ENCODE measurements at regions not wholly inside any gene's neighbourhood (a gene's known extent, or its start where the extent isn't known, plus 50 kb on each side); places are given as distances from the start of the nearest gene placed in this dataset.

GRCh38 chr4:114512595-114513295, 85.9 kb upstream of the UGT8 start:
- Mint-ChIP-seq H3K36me3 (no peaks in the 10 kb centered on the region), H3K4me1 (no peaks in the 10 kb centered on the region), H3K9me3 (no peaks in the 10 kb centered on the region), H3K27me3 (peaks cover 6% of the 10 kb centered on the region), H3K4me3 (no peak overlapping the region), H3K27ac (no peak overlapping the region)

- H3K9me3 Mint-ChIP-seq: peaks cover 0 to 2% (median 0%) of the 10 kb centered on the region in 3 donors
- H3K4me1 Mint-ChIP-seq: peaks cover 0 to 2% (median 0%) of the 10 kb centered on the region in 3 donors
- H3K36me3 Mint-ChIP-seq: no peaks in the 10 kb centered on the region
- no peak overlapping the region for H3K4me3 Mint-ChIP-seq
- no peaks in the 10 kb centered on the region for H3K27me3 Mint-ChIP-seq
- no peak overlapping the region for H3K27ac Mint-ChIP-seq
These were observed 79.2 kb upstream of the UGT8 start for GRCh38 chr4:114519368-114519767.

GRCh38 chr4:114527170-114527569, 71.4 kb upstream of the UGT8 start:
- no peaks in the 10 kb centered on the region for H3K4me1 Mint-ChIP-seq
- H3K4me3 Mint-ChIP-seq: no peak overlapping the region
- peaks cover 5% of the 10 kb centered on the region for H3K27me3 Mint-ChIP-seq
- H3K27ac Mint-ChIP-seq: no peak overlapping the region
- H3K9me3 Mint-ChIP-seq: peaks cover 0 to 4% (median 0%) of the 10 kb centered on the region in 3 donors
- no peaks in the 10 kb centered on the region for H3K36me3 Mint-ChIP-seq

GRCh38 chr4:114527637-114528036, 71.0 kb upstream of the UGT8 start:
- H3K4me1 Mint-ChIP-seq: no peaks in the 10 kb centered on the region
- no peaks in the 10 kb centered on the region for H3K36me3 Mint-ChIP-seq
- peaks cover 5% of the 10 kb centered on the region for H3K27me3 Mint-ChIP-seq
- no peak overlapping the region for H3K27ac Mint-ChIP-seq
- H3K9me3 Mint-ChIP-seq: peaks cover 0 to 4% (median 0%) of the 10 kb centered on the region in 3 donors
- H3K4me3 Mint-ChIP-seq: no peak overlapping the region

GRCh38 chr4:114535725-114536124, 62.9 kb upstream of the UGT8 start:
- Mint-ChIP-seq H3K9me3 (peaks cover 0 to 3% (median 2%) of the 10 kb centered on the region in 3 donors), H3K4me3 (no peak overlapping the region), H3K4me1 (peaks cover 0 to 1% (median 0%) of the 10 kb centered on the region in 3 donors), H3K27me3 (no peaks in the 10 kb centered on the region), H3K36me3 (no peaks in the 10 kb centered on the region), H3K27ac (no peak overlapping the region)

GRCh38 chr4:114537352-114537751, 61.3 kb upstream of the UGT8 start:
- H3K36me3 Mint-ChIP-seq: no peaks in the 10 kb centered on the region
- H3K4me1 Mint-ChIP-seq: peaks cover 0 to 1% (median 0%) of the 10 kb centered on the region in 3 donors
- H3K27ac Mint-ChIP-seq: no peak overlapping the region
- no peaks in the 10 kb centered on the region for H3K27me3 Mint-ChIP-seq
- no peak overlapping the region for H3K4me3 Mint-ChIP-seq
- peaks cover 0 to 3% (median 2%) of the 10 kb centered on the region in 3 donors for H3K9me3 Mint-ChIP-seq

- H3K4me1 Mint-ChIP-seq: peaks cover 0 to 1% (median 0%) of the 10 kb centered on the region in 3 donors
- H3K4me3 Mint-ChIP-seq: no peak overlapping the region
- H3K27ac Mint-ChIP-seq: no peak overlapping the region
- peaks cover 0 to 3% (median 2%) of the 10 kb centered on the region in 3 donors for H3K9me3 Mint-ChIP-seq
- H3K36me3 Mint-ChIP-seq: no peaks in the 10 kb centered on the region
- no peaks in the 10 kb centered on the region for H3K27me3 Mint-ChIP-seq
These were observed 60.5 kb upstream of the UGT8 start for GRCh38 chr4:114538012-114538617.

GRCh38 chr4:114539985-114540384, 58.6 kb upstream of the UGT8 start:
- Mint-ChIP-seq H3K27me3 (no peaks in the 10 kb centered on the region), H3K4me3 (no peak overlapping the region)

GRCh38 chr4:114547340-114548134, 51.1 kb upstream of the UGT8 start:
- H3K4me3 Mint-ChIP-seq: peak overlapping the region in 1 of 4 donors; percentile 4
- H3K4me1 Mint-ChIP-seq: peaks cover 0 to 1% (median 0%) of the 10 kb centered on the region in 3 donors
- no peaks in the 10 kb centered on the region for H3K27me3 Mint-ChIP-seq
- no peaks in the 10 kb centered on the region for H3K36me3 Mint-ChIP-seq
- H3K27ac Mint-ChIP-seq: no peak overlapping the region
- H3K9me3 Mint-ChIP-seq: peaks cover 2 to 8% (median 3%) of the 10 kb centered on the region in 3 donors

More at GRCh38 chr4:114539985-114540384, 58.6 kb upstream of the UGT8 start:
- H3K36me3 Mint-ChIP-seq: no peaks in the 10 kb centered on the region
- peaks cover 0 to 1% (median 1%) of the 10 kb centered on the region in 3 donors for H3K4me1 Mint-ChIP-seq
- peaks cover 0 to 3% (median 2%) of the 10 kb centered on the region in 3 donors for H3K9me3 Mint-ChIP-seq
- H3K27ac Mint-ChIP-seq: no peak overlapping the region
